SK-N-SH treated with all-trans-retinoic acid at 6 μM for 48 hours (cell line): ENCODE measurements at regions not wholly inside any gene's neighbourhood (a gene's known extent, or its start where the extent isn't known, plus 50 kb on each side); places are given as distances from the start of the nearest gene placed in this dataset.

Experiments used
- ATAC-seq: fragments of 200-7000 bp; cut with Tn5 transposase; 3 replicates; pipeline ENCODE4 v1.9.1; 2020; ENCODE audit warnings: mild to moderate bottlenecking, moderate library complexity
- ARNTL ChIP-seq: fragments of 450-650 bp; formaldehyde crosslinking; IDR thresholded peaks from 2 replicates; pipeline ENCODE4 v1.5.0; 2020; ENCODE audit warnings: low read depth, mild to moderate bottlenecking, moderate library complexity, borderline replicate concordance
- BACH2 ChIP-seq: fragments of 250-450 bp; sonication (Bioruptor Pico); IDR thresholded peaks from 2 replicates; pipeline ENCODE4 v1.9.0; 2021; ENCODE audit warnings: mild to moderate bottlenecking, borderline replicate concordance
- CSDC2 ChIP-seq: fragments of 250-450 bp; sonication (Bioruptor Pico); IDR thresholded peaks from 2 replicates; pipeline ENCODE4 v1.5.0; 2020; ENCODE audit warnings: mild to moderate bottlenecking, moderate library complexity
- ESRRG ChIP-seq: fragments of 250-450 bp; sonication (Bioruptor Pico); IDR thresholded peaks from 2 replicates; pipeline ENCODE4 v1.6.1; 2021; ENCODE audit warnings: mild to moderate bottlenecking
- GLIS3 ChIP-seq: fragments of 250-450 bp; sonication (Bioruptor Pico); IDR thresholded peaks from 2 replicates; pipeline ENCODE4 v1.5.0; 2020; ENCODE audit warnings: mild to moderate bottlenecking, moderate library complexity
- ISL1 ChIP-seq: fragments of 250-450 bp; sonication (Bioruptor Pico); IDR thresholded peaks from 2 replicates; pipeline ENCODE4 v2.1.2; 2022; ENCODE audit warnings: mild to moderate bottlenecking, moderate library complexity
- OSR1 ChIP-seq: fragments of 250-450 bp; sonication (Bioruptor Pico); IDR thresholded peaks from 2 replicates; pipeline ENCODE4 v1.8.0; 2022; ENCODE audit warnings: moderate library complexity, mild to moderate bottlenecking, inconsistent platforms
- PPARA ChIP-seq: fragments of 250-450 bp; sonication (Bioruptor Pico); IDR thresholded peaks from 2 replicates; pipeline ENCODE4 v1.5.0; 2020; ENCODE audit warnings: mild to moderate bottlenecking, borderline replicate concordance
- RARB ChIP-seq: fragments of 250-450 bp; sonication (Bioruptor Pico); IDR thresholded peaks from 2 replicates; pipeline ENCODE4 v1.8.0; 2021; ENCODE audit warnings: mild to moderate bottlenecking, moderate library complexity
- SNAI2 ChIP-seq: fragments of 250-450 bp; sonication (Bioruptor Pico); IDR thresholded peaks from 2 replicates; pipeline ENCODE4 v1.5.0; 2020; ENCODE audit warnings: mild to moderate bottlenecking, moderate library complexity
- TCF4 ChIP-seq: fragments of 250-450 bp; sonication (Bioruptor Pico); IDR thresholded peaks from 2 replicates; pipeline ENCODE4 v1.8.0; 2021; ENCODE audit warnings: mild to moderate bottlenecking, moderate library complexity, borderline replicate concordance
- ZC3H10 ChIP-seq: fragments of 250-450 bp; sonication (Bioruptor Pico); IDR thresholded peaks from 2 replicates; pipeline ENCODE4 v1.5.1; 2021; ENCODE audit warnings: mild to moderate bottlenecking, moderate library complexity
- ZFP30 ChIP-seq: fragments of 450-650 bp; formaldehyde crosslinking; IDR thresholded peaks from 2 replicates; pipeline ENCODE4 v1.5.0; 2022; ENCODE audit warnings: mild to moderate bottlenecking, moderate library complexity
- ZNF565 ChIP-seq: fragments of 450-650 bp; formaldehyde crosslinking; conservative IDR thresholded peaks from 2 replicates; pipeline ENCODE4 v1.5.0; 2020; ENCODE audit warnings: low read depth, mild to moderate bottlenecking, moderate library complexity
- ZNF70 ChIP-seq: fragments of 450-650 bp; formaldehyde crosslinking; IDR thresholded peaks from 2 replicates; pipeline ENCODE4 v1.5.0; 2020; ENCODE audit warnings: mild to moderate bottlenecking, moderate library complexity
- ZNF8 ChIP-seq: fragments of 450-650 bp; formaldehyde crosslinking; IDR thresholded peaks from 2 replicates; pipeline ENCODE4 v1.5.0; 2020; ENCODE audit warnings: mild to moderate bottlenecking, moderate library complexity
- TF ChIP-seq, protein P1 (sequence below): fragments of 250-450 bp; sonication (Bioruptor Pico); IDR thresholded peaks from 2 replicates; pipeline ENCODE4 v1.5.1; 2020; ENCODE audit warnings: low read depth, mild to moderate bottlenecking, moderate library complexity
- TF ChIP-seq, protein P2 (sequence below): fragments of 250-450 bp; sonication (Bioruptor Pico); IDR thresholded peaks from 2 replicates; pipeline ENCODE4 v1.5.0; 2020; ENCODE audit warnings: mild to moderate bottlenecking, moderate library complexity
- TF ChIP-seq, protein P3 (sequence below): fragments of 250-450 bp; sonication (Bioruptor Pico); IDR thresholded peaks from 2 replicates; pipeline ENCODE4 v1.5.1; 2021; ENCODE audit warnings: mild to moderate bottlenecking, moderate library complexity
- TF ChIP-seq, protein P4 (sequence below): fragments of 250-450 bp; sonication (Bioruptor Pico); IDR thresholded peaks from 2 replicates; pipeline ENCODE4 v1.8.0; 2021; ENCODE audit warnings: low read depth, mild to moderate bottlenecking, moderate library complexity, borderline replicate concordance
- TF ChIP-seq, protein P5 (sequence below): fragments of 250-450 bp; sonication (Bioruptor Pico); IDR thresholded peaks from 2 replicates; pipeline ENCODE4 v1.8.0; 2020; ENCODE audit warnings: mild to moderate bottlenecking, moderate library complexity, borderline replicate concordance

DNA sequence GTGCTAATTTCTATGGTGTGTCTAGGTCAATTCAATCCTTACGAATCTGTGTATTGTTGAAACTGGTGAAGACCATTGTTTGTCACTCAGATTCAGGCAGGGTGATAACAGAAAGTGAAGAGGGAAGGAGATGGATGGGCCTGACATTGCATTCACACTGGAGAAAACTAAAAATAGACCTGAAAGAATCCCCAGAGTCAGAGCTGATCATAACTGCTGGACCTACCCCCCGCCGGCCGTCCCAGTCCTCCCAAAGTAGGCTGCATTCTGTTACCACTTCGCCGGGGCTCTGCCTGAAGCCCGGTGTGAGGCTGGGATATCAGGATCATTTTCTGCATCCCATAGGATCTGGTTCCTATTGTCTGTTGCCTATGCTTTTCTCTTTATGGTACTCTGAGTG lies 121.1 kb downstream of the NUF2 start:
- TF ChIP-seq ZNF8 (CRISPR knock-in tag) (no peak), ZNF565 (CRISPR knock-in tag) (no peak), ARNTL (CRISPR knock-in tag) (no peak), SNAI2 (CRISPR knock-in tag) (no peak), ZFP30 (CRISPR knock-in tag) (no peak), ZNF70 (CRISPR knock-in tag) (no peak), BACH2 (no peak), ZC3H10 (CRISPR knock-in tag) (no peak), OSR1 (CRISPR knock-in tag) (no peak), PPARA (CRISPR knock-in tag) (no peak), ESRRG (no peak)
- TF ChIP-seq, protein P1, sequence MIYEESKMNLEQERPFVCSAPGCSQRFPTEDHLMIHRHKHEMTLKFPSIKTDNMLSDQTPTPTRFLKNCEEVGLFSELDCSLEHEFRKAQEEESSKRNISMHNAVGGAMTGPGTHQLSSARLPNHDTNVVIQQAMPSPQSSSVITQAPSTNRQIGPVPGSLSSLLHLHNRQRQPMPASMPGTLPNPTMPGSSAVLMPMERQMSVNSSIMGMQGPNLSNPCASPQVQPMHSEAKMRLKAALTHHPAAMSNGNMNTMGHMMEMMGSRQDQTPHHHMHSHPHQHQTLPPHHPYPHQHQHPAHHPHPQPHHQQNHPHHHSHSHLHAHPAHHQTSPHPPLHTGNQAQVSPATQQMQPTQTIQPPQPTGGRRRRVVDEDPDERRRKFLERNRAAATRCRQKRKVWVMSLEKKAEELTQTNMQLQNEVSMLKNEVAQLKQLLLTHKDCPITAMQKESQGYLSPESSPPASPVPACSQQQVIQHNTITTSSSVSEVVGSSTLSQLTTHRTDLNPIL (CRISPR knock-in tag) = no peak
- TF ChIP-seq, protein P2, sequence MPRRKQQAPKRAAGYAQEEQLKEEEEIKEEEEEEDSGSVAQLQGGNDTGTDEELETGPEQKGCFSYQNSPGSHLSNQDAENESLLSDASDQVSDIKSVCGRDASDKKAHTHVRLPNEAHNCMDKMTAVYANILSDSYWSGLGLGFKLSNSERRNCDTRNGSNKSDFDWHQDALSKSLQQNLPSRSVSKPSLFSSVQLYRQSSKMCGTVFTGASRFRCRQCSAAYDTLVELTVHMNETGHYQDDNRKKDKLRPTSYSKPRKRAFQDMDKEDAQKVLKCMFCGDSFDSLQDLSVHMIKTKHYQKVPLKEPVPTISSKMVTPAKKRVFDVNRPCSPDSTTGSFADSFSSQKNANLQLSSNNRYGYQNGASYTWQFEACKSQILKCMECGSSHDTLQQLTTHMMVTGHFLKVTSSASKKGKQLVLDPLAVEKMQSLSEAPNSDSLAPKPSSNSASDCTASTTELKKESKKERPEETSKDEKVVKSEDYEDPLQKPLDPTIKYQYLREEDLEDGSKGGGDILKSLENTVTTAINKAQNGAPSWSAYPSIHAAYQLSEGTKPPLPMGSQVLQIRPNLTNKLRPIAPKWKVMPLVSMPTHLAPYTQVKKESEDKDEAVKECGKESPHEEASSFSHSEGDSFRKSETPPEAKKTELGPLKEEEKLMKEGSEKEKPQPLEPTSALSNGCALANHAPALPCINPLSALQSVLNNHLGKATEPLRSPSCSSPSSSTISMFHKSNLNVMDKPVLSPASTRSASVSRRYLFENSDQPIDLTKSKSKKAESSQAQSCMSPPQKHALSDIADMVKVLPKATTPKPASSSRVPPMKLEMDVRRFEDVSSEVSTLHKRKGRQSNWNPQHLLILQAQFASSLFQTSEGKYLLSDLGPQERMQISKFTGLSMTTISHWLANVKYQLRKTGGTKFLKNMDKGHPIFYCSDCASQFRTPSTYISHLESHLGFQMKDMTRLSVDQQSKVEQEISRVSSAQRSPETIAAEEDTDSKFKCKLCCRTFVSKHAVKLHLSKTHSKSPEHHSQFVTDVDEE (CRISPR knock-in tag) = no peak
- TF ChIP-seq, protein P3, sequence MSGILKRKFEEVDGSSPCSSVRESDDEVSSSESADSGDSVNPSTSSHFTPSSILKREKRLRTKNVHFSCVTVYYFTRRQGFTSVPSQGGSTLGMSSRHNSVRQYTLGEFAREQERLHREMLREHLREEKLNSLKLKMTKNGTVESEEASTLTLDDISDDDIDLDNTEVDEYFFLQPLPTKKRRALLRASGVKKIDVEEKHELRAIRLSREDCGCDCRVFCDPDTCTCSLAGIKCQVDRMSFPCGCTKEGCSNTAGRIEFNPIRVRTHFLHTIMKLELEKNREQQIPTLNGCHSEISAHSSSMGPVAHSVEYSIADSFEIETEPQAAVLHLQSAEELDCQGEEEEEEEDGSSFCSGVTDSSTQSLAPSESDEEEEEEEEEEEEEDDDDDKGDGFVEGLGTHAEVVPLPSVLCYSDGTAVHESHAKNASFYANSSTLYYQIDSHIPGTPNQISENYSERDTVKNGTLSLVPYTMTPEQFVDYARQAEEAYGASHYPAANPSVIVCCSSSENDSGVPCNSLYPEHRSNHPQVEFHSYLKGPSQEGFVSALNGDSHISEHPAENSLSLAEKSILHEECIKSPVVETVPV (CRISPR knock-in tag) = no peak
- no peak for ATAC-seq

DNA sequence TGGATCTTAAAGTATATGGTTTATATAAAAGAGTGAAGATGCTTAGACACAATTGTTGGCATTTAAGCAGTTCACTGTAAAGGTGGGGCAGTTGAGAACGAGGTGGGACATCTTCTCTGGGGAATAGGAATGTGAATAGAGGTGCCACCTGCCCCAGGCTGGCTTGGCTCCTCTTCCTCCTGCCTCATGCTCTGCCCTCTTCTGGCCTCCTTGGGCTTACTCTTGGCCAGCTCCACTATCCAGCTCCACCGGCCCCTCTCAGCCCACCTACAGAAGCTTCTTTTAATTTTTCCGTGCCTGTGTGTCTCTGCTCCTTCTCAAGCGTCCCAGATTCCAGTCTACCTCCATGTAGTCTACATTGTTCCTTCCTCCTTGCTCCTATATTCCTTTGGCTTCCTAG lies 122.1 kb downstream of the NUF2 start:
- TF ChIP-seq, protein P4, sequence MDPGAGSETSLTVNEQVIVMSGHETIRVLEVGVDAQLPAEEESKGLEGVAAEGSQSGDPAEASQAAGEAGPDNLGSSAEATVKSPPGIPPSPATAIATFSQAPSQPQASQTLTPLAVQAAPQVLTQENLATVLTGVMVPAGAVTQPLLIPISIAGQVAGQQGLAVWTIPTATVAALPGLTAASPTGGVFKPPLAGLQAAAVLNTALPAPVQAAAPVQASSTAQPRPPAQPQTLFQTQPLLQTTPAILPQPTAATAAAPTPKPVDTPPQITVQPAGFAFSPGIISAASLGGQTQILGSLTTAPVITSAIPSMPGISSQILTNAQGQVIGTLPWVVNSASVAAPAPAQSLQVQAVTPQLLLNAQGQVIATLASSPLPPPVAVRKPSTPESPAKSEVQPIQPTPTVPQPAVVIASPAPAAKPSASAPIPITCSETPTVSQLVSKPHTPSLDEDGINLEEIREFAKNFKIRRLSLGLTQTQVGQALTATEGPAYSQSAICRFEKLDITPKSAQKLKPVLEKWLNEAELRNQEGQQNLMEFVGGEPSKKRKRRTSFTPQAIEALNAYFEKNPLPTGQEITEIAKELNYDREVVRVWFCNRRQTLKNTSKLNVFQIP (CRISPR knock-in tag) = no peak
- TF ChIP-seq ISL1 (CRISPR knock-in tag) (no peak), ZC3H10 (CRISPR knock-in tag) (no peak), CSDC2 (no peak), BACH2 (no peak), RARB (no peak), ZNF565 (CRISPR knock-in tag) (no peak), ZNF70 (CRISPR knock-in tag) (no peak), TCF4 (CRISPR knock-in tag) (no peak), OSR1 (CRISPR knock-in tag) (no peak), ARNTL (CRISPR knock-in tag) (no peak), ZNF8 (CRISPR knock-in tag) (no peak), ZFP30 (CRISPR knock-in tag) (no peak), GLIS3 (CRISPR knock-in tag) (no peak)
- TF ChIP-seq, protein P2 (CRISPR knock-in tag) = no peak
- TF ChIP-seq, protein P5, sequence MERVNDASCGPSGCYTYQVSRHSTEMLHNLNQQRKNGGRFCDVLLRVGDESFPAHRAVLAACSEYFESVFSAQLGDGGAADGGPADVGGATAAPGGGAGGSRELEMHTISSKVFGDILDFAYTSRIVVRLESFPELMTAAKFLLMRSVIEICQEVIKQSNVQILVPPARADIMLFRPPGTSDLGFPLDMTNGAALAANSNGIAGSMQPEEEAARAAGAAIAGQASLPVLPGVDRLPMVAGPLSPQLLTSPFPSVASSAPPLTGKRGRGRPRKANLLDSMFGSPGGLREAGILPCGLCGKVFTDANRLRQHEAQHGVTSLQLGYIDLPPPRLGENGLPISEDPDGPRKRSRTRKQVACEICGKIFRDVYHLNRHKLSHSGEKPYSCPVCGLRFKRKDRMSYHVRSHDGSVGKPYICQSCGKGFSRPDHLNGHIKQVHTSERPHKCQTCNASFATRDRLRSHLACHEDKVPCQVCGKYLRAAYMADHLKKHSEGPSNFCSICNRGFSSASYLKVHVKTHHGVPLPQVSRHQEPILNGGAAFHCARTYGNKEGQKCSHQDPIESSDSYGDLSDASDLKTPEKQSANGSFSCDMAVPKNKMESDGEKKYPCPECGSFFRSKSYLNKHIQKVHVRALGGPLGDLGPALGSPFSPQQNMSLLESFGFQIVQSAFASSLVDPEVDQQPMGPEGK (CRISPR knock-in tag) = no peak
- TF ChIP-seq, protein P1 (CRISPR knock-in tag) = no peak
- TF ChIP-seq, protein P3 (CRISPR knock-in tag) = no peak
- no peak for ATAC-seq
